Stimulated activated naive B cell treated with anti-CD40 and anti-IgM and Interleukin-4, amounts not matched to agents 10 μg/mL and 1 μg/mL and 100 μg/mL, for 72 hours (primary cell): ENCODE measurements at regions not wholly inside any gene's neighbourhood (a gene's known extent, or its start where the extent isn't known, plus 50 kb on each side); places are given as distances from the start of the nearest gene placed in this dataset.

ENCODE experiments used
- ATAC-seq, 2 donors: fragments of 150-1000 bp; cut with Tn5 transposase; replicated peaks; 2 replicates each; pipeline ENCODE4 v1.10.0; 2021; ENCODE audit warnings: moderate library complexity in 1 of 2
- DNase-seq: peaks from one replicate; pipeline ENCODE4 v3.0.0; 2021
- H3K27ac Mint-ChIP-seq: one replicate; pipeline ENCODE4 v1.8.0; 2022; ENCODE audit warnings: mild to moderate bottlenecking, mixed read lengths
- H3K27me3 Mint-ChIP-seq, 2 donors: one replicate each; pipeline ENCODE4 v1.8.0; 2022; ENCODE audit warnings: mixed read lengths in 2 of 2
- H3K36me3 Mint-ChIP-seq, 2 donors: one replicate each; pipeline ENCODE4 v1.8.0; 2022; ENCODE audit warnings: mixed read lengths in 2 of 2, mild to moderate bottlenecking in 1 of 2
- H3K4me1 Mint-ChIP-seq, 2 donors: one replicate each; pipeline ENCODE4 v1.8.0; 2022; ENCODE audit warnings: mixed read lengths in 2 of 2, mild to moderate bottlenecking in 1 of 2
- H3K4me3 Mint-ChIP-seq, 2 donors: one replicate each; pipeline ENCODE4 v1.8.0; 2022; ENCODE audit warnings: mild to moderate bottlenecking in 2 of 2, mixed read lengths in 2 of 2, moderate library complexity in 1 of 2
- H3K9me3 Mint-ChIP-seq, 2 donors: one replicate each; pipeline ENCODE4 v1.8.0; 2022; ENCODE audit warnings: mixed read lengths in 2 of 2, mild to moderate bottlenecking in 1 of 2

DNA sequence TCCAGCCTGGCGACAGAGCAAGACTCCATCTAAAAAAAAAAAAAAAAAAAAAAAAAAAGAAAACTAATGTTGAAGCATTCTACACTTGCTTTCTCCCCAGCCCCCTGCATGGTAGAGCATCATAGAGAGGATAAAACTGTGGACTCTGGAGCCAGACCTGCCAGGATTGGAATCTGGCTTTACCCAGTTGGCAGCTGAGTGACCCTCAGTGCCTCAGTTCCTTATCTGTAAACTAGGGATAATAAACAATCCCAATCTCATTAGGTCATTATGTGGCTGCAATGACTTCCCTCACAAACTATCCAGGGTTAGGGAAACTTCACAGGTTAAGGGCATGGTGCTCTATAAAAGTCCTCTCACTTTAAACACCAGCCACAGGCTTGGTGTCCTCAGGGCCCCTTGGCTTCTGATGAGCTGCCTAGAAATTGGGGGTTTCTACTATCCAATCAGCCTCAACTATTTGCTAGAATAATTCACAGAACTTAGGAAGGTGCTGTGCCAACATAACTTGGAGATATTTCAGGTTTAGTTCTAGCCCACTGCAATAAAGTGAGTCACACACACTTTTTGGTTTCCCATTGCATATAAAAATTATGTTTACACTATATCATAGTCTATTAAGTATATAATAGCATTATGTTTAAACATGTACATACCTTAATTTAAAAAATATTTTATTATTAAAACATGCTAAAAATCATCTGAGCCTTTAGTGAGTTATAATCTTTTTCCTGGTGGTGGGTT, 180.5 kb upstream of the B3GALT2 start:
- H3K4me1 Mint-ChIP-seq = peaks cover 6 to 14% of the 10 kb centered on the region in 2 donors

DNA sequence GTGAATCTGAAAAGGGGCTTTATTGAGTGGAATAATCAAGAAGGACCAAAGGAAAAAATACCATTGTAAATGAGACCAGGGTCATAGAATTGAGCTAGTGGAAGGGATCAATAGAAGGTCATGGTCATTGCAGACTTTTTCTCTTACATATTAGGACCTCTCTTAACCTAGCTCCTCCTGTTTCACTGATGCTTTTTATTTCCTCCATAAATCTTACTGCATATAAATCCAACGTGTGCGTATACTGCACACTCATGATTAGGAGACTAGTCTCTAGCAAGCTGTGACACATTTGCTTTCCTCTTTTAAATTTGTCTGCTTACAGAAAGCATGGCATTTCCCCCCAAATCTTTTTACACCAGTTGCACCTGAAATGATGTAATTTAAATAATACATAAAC, 179.6 kb upstream of the B3GALT2 start:
- Mint-ChIP-seq H3K27me3 (peaks cover 0 to 4% of the 10 kb centered on the region in 2 donors), H3K27ac (no peak overlapping the region), H3K4me1 (peaks cover 6 to 14% of the 10 kb centered on the region in 2 donors), H3K9me3 (no peaks in the 10 kb centered on the region), H3K36me3 (no peaks in the 10 kb centered on the region), H3K4me3 (no peak overlapping the region)
- DNase-seq = no peak
- no peak for ATAC-seq

More for the DNA sequence above, 180.5 kb upstream of the B3GALT2 start:
- no peak overlapping the region for H3K27ac Mint-ChIP-seq
- H3K27me3 Mint-ChIP-seq = peaks cover 0 to 4% of the 10 kb centered on the region in 2 donors
- H3K9me3 Mint-ChIP-seq = no peaks in the 10 kb centered on the region
- no peak for DNase-seq
- ATAC-seq = no peak
- no peaks in the 10 kb centered on the region for H3K36me3 Mint-ChIP-seq
- H3K4me3 Mint-ChIP-seq = no peak overlapping the region

DNA sequence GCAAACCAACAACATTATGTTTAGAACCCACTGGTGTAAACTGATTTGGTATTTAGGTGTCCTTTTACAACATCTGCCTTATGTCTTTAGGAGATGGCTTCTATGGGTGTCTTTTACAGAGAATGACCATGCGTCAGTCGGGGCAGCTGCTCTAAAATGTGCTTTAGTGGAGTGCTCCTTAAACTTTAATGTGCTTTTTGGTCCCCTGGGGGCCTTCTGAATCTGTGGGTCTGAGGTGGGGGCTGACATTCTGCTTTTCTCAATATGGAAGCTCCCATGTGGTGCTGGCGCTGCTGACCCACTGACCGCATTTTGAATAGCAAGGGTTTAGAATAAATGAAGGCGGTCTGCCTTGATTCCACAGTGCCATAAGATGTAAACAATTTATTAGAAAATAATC, 173.2 kb upstream of the B3GALT2 start:
- DNase-seq (no peak), ATAC-seq (no peak)
- H3K27me3 Mint-ChIP-seq = peaks cover 0 to 4% of the 10 kb centered on the region in 2 donors
- no peak overlapping the region for H3K4me3 Mint-ChIP-seq
- no peaks in the 10 kb centered on the region for H3K9me3 Mint-ChIP-seq
- no peak overlapping the region for H3K27ac Mint-ChIP-seq
- no peaks in the 10 kb centered on the region for H3K36me3 Mint-ChIP-seq
- no peaks in the 10 kb centered on the region for H3K4me1 Mint-ChIP-seq

DNA sequence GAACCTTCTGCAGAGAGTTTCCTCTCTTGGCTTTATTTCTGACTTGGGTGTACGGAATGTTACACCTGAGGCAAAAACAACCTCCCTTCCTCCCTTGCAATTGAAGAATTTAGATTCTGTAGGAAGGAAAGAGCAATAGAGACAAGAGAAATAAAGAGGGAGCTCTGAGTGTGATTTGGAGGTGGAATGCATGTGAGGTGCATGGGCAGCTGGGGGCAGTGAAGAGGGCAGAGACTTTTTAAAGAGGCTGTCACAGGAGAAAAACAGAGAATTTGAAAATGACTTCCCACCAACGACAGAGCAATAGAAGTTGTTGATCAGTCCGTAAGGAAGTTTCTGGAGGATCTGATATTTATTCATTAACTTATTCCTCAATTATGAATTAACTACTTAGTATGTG, 172.0 kb upstream of the B3GALT2 start:
- no peak overlapping the region for H3K27ac Mint-ChIP-seq
- no peak overlapping the region for H3K4me3 Mint-ChIP-seq
- no peaks in the 10 kb centered on the region for H3K36me3 Mint-ChIP-seq
- H3K4me1 Mint-ChIP-seq = no peaks in the 10 kb centered on the region
- ATAC-seq = no peak
- no peaks in the 10 kb centered on the region for H3K27me3 Mint-ChIP-seq
- no peak for DNase-seq
- no peaks in the 10 kb centered on the region for H3K9me3 Mint-ChIP-seq

DNA sequence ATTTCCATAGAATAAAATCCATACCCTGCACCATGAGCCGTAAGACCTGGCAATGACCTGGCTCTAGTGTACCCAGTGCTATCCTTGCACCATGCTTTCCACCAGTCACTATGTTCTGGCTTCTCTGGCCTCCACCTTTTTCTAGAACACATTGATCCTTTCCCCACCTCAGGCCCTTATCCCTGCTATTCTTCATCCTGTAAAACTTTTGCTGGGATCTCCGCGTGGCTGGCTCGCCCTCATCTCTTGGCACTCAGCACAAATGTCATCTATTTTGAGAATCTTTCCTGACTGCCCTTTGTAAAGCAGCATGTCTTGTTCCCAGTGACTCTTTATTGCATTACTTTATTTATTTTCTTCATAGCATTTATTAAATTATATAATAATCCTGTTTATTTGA, 169.8 kb upstream of the B3GALT2 start:
- Mint-ChIP-seq H3K4me1 (no peaks in the 10 kb centered on the region), H3K4me3 (no peak overlapping the region), H3K9me3 (no peaks in the 10 kb centered on the region), H3K27ac (no peak overlapping the region), H3K27me3 (no peaks in the 10 kb centered on the region), H3K36me3 (no peaks in the 10 kb centered on the region)
- no peak for ATAC-seq
- no peak for DNase-seq

DNA sequence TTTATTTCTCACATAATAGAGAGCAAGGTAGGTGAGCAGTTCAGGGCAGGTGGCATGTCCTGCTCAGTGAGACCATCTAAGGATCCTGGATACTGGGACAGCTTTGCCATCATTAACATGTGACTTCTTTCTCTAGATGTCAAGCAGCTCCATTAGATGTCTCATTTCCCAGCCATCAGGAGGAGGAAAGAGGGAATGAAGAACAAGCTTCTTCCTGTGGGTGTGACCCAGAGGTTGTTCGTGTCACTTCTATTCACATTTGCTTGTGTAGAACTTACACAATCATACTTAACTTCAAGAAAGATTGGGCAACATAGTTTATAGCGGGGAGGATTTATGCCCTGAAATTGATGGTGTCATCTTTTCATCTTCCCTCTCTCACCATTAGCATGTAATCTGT, 169.2 kb upstream of the B3GALT2 start:
- DNase-seq (no peak), ATAC-seq (no peak)
- no peak overlapping the region for H3K4me3 Mint-ChIP-seq
- H3K4me1 Mint-ChIP-seq = no peaks in the 10 kb centered on the region
- H3K27ac Mint-ChIP-seq = no peak overlapping the region
- no peaks in the 10 kb centered on the region for H3K9me3 Mint-ChIP-seq
- H3K36me3 Mint-ChIP-seq = no peaks in the 10 kb centered on the region
- no peaks in the 10 kb centered on the region for H3K27me3 Mint-ChIP-seq

DNA sequence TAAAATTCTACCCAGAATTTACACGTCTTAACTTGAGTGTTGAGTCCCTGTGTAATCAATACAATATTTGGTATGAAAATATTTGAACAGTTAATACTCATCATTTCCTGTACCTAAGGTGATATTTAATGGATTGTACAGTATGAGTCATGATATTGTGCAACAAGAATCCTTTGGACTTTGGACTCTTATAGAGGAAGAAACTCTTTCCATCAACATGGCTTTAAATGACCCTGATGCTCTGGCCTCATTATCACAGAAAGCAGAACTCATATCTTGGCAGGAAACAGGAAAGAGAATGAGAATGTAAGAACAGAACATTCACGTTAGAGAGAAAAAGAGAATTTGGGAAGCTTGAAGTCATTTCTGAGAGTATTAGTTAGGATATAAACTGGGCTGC, 168.8 kb upstream of the B3GALT2 start:
- no peaks in the 10 kb centered on the region for H3K27me3 Mint-ChIP-seq
- H3K4me1 Mint-ChIP-seq = no peaks in the 10 kb centered on the region
- no peak overlapping the region for H3K27ac Mint-ChIP-seq
- no peaks in the 10 kb centered on the region for H3K36me3 Mint-ChIP-seq
- DNase-seq = no peak
- H3K9me3 Mint-ChIP-seq = no peaks in the 10 kb centered on the region
- no peak for ATAC-seq
- no peak overlapping the region for H3K4me3 Mint-ChIP-seq

DNA sequence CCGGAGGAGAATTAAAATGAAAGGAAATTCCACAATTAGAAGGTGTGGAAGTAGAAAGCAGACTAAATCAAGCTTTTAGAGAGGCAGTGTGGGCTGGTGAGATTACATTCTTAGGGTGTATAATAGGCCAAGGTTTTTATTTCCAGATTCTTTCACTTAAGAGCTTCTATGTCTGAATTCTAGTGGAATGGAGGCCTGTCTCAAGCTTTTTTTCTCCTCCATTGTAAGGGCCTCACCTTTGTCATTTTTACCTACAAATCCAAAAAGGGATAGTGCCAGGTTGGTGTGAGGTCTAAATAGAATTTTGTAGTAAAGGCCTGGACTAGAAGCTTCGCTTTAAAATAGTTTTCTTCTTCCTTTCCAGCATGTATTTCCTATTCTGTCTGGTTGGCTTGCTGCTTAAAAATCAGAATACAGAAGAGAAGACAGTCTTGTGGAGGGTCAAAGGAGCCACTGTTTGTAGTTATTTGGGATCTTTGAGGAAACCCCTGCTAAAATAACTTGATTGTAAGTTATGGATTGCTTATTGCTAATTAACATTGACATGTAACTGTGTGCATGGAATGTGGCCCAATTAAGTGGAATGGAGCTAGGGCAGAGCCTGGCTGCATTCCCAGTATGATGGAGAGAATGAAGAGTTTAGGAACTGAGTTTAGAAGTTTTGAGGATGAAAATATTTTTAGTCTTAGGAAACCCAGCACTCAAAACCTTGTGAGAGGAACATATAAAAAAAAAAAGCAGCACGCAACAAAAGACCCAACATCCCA, 162.5 kb upstream of the B3GALT2 start:
- no peak for DNase-seq
- no peak overlapping the region for H3K27ac Mint-ChIP-seq
- ATAC-seq = no peak
- H3K27me3 Mint-ChIP-seq = no peaks in the 10 kb centered on the region
- H3K4me3 Mint-ChIP-seq = no peak overlapping the region
- no peaks in the 10 kb centered on the region for H3K36me3 Mint-ChIP-seq
- H3K9me3 Mint-ChIP-seq = no peaks in the 10 kb centered on the region
- H3K4me1 Mint-ChIP-seq = no peaks in the 10 kb centered on the region

DNA sequence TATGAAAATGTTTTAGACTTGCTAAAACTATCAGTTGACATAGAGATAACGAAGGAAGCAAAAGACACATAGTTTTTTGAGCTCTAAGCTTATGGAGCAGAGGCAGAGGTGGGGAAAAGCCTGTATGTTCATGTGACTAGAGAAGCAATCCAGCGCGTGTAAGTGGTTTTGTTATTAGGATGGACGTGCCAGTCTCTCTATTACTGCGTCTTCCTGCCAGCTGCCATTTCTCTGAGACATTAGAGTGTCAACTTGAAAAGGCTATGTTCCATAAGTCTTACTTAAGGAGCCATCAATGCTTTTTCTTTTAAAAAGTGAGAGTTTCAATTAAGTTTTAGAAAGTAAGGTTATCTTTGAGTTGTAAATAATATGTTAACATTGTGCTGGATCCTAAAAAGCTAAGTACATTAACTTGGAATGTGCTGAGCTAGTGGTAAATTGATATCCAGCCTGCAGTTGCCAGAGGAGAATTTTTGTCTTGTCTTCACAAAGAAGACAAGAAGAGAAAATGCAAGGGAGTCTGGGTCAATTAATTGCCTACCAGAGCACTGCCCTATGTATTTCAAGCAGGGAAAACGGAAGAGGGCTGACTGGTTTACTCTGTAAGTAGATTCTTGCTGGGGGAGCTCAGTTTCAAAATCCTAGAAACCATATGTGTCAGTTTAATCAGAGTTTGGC, 161.8 kb upstream of the B3GALT2 start:
- no peaks in the 10 kb centered on the region for H3K4me1 Mint-ChIP-seq
- H3K36me3 Mint-ChIP-seq = no peaks in the 10 kb centered on the region
- DNase-seq (no peak), ATAC-seq (no peak)
- H3K27ac Mint-ChIP-seq = no peak overlapping the region
- no peaks in the 10 kb centered on the region for H3K9me3 Mint-ChIP-seq
- H3K4me3 Mint-ChIP-seq = no peak overlapping the region
- no peaks in the 10 kb centered on the region for H3K27me3 Mint-ChIP-seq

DNA sequence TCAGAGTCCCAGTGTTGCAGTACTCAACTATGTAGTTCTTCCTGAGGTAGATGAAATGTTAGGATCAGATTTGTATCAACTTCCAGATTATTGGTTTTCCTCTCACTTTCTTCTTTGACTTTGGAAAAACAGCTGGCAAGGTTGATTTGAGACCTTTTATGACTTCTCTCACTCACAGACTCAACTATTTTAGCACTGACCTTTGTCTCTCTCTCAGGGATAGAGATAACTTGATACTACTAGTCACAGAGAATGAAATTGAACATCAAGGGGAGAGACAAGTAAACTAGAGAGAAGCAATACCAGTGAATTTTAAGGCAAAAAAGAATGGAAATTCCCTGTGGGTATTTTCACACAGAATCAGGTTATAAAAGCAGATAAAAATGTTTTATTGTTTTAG, 159.7 kb upstream of the B3GALT2 start:
- DNase-seq = no peak
- no peak overlapping the region for H3K27ac Mint-ChIP-seq
- no peaks in the 10 kb centered on the region for H3K36me3 Mint-ChIP-seq
- no peak for ATAC-seq
- no peaks in the 10 kb centered on the region for H3K4me1 Mint-ChIP-seq
- H3K27me3 Mint-ChIP-seq = no peaks in the 10 kb centered on the region
- no peak overlapping the region for H3K4me3 Mint-ChIP-seq
- no peaks in the 10 kb centered on the region for H3K9me3 Mint-ChIP-seq

DNA sequence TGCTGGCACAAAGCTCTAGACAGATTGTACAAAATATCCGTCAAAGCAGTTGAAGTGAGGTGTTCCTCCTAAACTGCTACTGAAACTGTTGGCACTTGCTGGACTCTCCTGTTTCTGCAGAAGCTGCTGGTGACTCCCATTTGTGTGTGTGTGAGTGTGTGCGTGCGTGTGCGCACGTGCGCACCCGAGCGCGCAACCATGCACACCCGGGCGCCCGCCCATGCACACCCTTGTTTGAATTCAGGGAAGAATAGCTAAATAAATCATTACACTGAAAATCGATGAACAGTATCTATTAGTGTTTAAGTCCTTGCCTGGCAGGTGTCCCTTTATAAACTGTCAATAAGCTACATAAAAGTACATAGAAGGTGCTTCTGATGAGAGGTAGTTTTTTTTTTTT, 156.4 kb upstream of the B3GALT2 start:
- Mint-ChIP-seq H3K9me3 (no peaks in the 10 kb centered on the region), H3K27ac (no peak overlapping the region), H3K27me3 (peaks cover 0 to 6% of the 10 kb centered on the region in 2 donors), H3K36me3 (no peaks in the 10 kb centered on the region), H3K4me3 (no peak overlapping the region), H3K4me1 (peaks cover 0 to 2% of the 10 kb centered on the region in 2 donors)
- DNase-seq (no peak), ATAC-seq (no peak)

DNA sequence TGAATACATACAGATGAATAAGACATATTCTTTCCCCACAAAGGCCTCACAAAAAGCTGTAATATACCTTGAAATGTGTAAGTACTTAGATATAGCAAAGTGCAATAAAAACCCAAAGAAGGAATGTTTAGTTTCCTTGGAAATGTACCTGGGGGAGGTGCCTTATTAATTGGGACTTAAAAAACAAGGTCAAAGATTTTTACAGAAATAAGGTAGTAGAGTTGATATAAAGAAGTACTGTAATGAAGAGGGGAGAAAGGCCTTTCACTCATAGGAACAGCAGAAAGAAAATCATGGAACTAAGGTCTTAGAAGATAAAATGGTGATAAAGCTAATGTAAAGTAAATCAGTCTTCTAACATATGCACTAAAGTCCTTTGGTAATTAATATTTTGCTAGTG, 153.9 kb upstream of the B3GALT2 start:
- Mint-ChIP-seq H3K9me3 (no peaks in the 10 kb centered on the region), H3K27ac (no peak overlapping the region)

DNA sequence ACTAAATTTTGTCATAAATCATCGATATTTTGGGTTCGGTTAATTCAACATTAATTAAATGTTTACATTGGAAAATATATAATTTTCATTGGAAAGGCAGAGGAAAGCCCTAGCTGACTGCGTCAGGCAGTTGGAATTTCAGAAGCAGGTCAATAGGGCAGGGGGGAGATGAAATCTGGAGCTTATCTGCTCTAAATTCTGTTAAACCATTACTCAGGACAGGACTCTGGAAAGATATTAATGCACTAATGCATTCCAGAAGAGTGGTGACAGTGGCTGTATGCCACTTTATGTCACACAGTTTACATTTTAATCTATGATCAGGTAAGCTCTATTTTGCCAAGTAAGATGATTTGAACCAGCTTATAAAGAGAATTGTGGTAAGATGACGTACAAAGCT, 153.0 kb upstream of the B3GALT2 start:
- Mint-ChIP-seq H3K36me3 (no peaks in the 10 kb centered on the region), H3K27me3 (peaks cover 0 to 6% of the 10 kb centered on the region in 2 donors), H3K27ac (no peak overlapping the region), H3K4me1 (peaks cover 0 to 2% of the 10 kb centered on the region in 2 donors), H3K4me3 (no peak overlapping the region), H3K9me3 (peaks cover 0 to 3% of the 10 kb centered on the region in 2 donors)
- DNase-seq (no peak), ATAC-seq (no peak)

More for the DNA sequence above, 153.9 kb upstream of the B3GALT2 start:
- DNase-seq = no peak
- no peak for ATAC-seq
- Mint-ChIP-seq H3K27me3 (peaks cover 0 to 6% of the 10 kb centered on the region in 2 donors), H3K4me1 (peaks cover 0 to 2% of the 10 kb centered on the region in 2 donors), H3K4me3 (no peak overlapping the region), H3K36me3 (no peaks in the 10 kb centered on the region)

DNA sequence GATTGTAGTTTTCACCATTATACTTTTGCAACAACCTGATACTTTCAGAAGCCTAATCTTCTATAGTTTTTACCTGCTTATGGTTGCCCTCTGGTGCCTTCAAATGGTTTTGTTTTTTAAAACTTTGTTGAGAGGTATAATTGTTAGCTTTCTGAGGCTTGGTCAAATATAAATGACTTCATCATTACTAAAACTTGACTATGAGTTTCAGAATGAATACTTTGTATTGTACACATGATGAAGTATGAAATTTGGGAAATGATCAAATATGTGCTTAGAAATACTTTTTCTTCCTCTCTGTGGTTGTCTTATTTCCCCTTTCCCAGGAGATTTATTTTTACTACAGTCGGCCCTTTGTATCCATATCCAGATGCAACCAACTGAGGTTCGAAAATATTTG, 151.8 kb upstream of the B3GALT2 start:
- H3K9me3 Mint-ChIP-seq = peaks cover 5 to 8% of the 10 kb centered on the region in 2 donors
- H3K27ac Mint-ChIP-seq = no peak overlapping the region
- DNase-seq (no peak), ATAC-seq (peak in 1 of 2 donors; percentile 51)
- H3K4me3 Mint-ChIP-seq = no peak overlapping the region
- H3K36me3 Mint-ChIP-seq = no peaks in the 10 kb centered on the region
- peaks cover 0 to 6% of the 10 kb centered on the region in 2 donors for H3K27me3 Mint-ChIP-seq
- H3K4me1 Mint-ChIP-seq = peaks cover 0 to 2% of the 10 kb centered on the region in 2 donors
